HFF-Myc (cell line): ENCODE measurements at regions not wholly inside any gene's neighbourhood (a gene's known extent, or its start where the extent isn't known, plus 50 kb on each side); places are given as distances from the start of the nearest gene placed in this dataset.

Experiments
- DNase-seq: peaks from one replicate; pipeline ENCODE4 v3.0.0-alpha.2; 2011; ENCODE audit warnings: low read depth; ENCODE audit errors: extremely low read depth
- H3K4me3 ChIP-seq: replicated peaks from 2 replicates; pipeline ENCODE4 v1.5.1; 2011; ENCODE audit warnings: low read depth, mild to moderate bottlenecking, control low read depth, low read length
- TF ChIP-seq, protein P1 (sequence below): IDR thresholded peaks from 2 replicates; pipeline ENCODE4 v1.5.1; 2012; ENCODE audit warnings: mild to moderate bottlenecking, low read depth, low read length, control low read depth; ENCODE audit errors: missing control alignments

DNA sequence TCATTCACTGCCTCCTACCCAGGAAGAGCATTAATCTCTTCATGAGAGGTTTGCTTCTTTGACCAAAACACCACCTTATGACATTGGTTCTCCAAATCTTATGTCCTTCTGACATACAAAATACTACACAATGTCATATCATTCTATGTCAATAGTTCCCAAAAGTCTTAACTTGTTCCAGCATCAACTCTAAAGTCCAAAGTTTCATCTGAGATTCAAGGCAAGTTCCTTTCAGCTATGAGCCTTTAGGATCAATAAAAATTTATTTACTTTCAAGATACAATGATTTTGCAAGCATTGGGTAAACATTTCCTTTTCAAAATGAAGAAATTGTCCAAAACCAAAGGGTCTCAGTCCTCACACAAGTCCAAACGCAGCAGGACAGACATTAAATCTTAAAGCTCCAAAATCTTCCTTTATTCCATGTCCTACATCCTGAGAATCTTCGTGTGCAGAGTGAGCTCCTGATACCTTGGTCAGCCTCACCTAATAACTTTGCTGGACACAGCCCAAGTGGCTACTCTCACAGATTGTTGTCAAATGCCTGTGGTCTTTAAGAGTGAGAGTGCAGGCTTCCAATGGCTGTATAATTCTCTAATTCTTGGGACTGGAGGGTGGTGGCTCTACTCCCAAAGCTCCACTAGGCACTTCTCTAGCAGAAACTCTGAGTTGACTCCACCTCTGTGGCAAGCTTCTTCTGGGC is 1668.2 kb downstream of the HACE1 start:
- H3K4me3 ChIP-seq: no peak overlapping the region
- no peak for DNase-seq
- TF ChIP-seq, protein P1, sequence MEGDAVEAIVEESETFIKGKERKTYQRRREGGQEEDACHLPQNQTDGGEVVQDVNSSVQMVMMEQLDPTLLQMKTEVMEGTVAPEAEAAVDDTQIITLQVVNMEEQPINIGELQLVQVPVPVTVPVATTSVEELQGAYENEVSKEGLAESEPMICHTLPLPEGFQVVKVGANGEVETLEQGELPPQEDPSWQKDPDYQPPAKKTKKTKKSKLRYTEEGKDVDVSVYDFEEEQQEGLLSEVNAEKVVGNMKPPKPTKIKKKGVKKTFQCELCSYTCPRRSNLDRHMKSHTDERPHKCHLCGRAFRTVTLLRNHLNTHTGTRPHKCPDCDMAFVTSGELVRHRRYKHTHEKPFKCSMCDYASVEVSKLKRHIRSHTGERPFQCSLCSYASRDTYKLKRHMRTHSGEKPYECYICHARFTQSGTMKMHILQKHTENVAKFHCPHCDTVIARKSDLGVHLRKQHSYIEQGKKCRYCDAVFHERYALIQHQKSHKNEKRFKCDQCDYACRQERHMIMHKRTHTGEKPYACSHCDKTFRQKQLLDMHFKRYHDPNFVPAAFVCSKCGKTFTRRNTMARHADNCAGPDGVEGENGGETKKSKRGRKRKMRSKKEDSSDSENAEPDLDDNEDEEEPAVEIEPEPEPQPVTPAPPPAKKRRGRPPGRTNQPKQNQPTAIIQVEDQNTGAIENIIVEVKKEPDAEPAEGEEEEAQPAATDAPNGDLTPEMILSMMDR: no peak

DNA sequence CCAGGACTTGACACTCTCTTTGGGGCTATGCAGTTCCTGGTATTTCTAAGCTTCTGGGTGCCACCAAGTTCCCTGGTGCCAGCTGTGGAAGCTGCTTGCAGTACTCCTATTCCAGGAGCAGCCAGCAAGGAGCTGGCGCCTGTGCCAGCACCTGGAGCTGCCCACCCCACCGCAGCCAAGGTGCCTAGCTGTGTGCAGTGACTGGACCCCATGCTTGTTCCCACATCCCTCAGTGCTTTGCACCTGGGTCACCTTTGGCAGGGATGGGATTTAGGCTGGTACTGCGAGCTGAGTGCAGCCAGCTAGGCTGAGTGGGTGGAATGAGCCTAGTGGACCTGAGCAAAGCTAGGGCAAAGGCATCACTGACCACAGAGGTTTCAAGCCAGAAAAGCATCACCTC is 1674.9 kb downstream of the HACE1 start:
- TF ChIP-seq, protein P1: no peak
- H3K4me3 ChIP-seq: no peak overlapping the region
- no peak for DNase-seq

DNA sequence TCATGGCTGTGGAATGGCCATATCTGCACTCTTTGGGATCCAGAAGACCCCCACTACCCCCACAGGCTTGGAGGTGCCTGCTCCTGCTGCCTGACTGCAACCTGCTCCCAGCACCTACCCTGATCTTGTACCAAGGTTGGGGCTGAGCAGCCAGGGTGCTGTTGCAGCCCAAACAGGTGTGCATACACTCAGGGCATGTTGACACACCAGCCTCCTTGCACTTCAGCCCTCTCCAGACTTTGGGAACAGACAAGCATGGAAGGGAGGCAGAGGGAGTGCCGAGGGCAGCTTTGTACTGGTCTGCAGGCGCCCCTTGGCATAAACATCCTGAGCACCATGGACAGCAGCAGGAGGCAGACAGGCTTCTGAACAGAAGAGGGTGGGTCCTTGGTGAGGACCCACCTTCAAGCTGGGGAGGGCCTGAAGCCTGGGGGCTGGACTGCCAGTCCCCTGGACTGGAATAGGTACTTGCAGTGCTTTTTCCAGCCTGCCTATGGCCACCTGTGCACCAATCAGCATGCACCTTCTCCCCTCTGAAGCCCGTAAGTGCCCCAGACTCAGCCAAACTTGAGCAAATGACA is 1675.8 kb downstream of the HACE1 start:
- TF ChIP-seq, protein P1: no peak
- no peak for DNase-seq

DNA sequence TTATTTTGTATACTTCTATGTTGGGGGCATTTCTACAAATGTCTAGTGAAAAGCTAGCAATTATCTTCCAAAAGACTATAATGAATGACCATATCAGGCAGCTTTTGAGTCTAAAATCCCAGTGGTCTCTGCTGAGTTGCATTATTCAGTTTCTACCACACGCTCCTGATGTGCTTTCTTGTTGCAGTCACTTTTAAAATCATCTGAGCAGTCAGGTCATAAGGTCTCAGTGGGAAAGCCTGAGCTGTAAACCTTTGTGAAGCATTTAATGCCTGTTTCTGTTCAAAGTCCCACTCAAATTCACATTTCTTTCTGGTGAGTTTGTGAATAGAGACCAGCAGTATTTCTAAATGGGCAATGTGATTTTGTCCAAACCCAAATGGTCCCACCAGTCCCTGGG is 1681.5 kb downstream of the HACE1 start:
- DNase-seq: no peak
- no peak overlapping the region for H3K4me3 ChIP-seq
- TF ChIP-seq, protein P1: no peak

More for the DNA sequence above, 1675.8 kb downstream of the HACE1 start:
- H3K4me3 ChIP-seq: no peak overlapping the region

DNA sequence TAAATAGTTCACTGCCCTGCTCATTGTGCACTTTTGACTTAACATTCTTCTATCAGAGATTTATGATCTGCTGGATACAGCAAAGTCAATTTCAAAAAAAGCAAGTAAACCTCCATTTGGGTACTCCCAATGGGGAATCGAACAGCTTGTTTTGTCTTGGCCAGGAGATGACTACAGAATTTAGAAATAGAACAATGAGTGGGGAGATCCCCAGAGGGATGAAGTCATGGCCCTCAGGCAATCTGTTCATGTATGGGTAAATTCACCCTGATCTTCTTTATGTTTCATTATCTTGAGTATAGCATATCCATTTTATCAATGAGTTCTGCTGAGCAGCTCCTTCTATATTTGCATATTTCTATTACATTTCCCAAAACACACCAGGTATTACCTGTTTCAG is 1681.9 kb downstream of the HACE1 start:
- no peak overlapping the region for H3K4me3 ChIP-seq
- TF ChIP-seq, protein P1: no peak
- no peak for DNase-seq

DNA sequence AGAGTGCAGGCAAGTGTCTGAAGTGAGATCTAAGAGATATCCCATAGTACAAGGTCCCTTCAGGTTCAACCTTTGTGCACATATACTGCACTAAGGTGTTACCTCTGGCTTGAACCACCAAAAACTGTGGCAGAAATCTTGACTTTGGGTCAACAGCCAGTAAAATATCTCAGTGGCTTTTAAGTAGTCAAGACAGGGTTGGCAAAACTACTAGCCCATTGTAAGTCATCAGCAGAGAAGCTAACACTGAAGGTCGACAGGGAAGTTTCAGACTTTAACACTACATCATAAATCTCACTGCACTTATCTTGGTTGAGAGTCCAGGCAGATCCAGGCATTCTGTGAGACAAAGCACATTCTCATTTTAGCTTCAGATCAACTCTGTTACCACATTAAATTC is 1684.7 kb downstream of the HACE1 start:
- TF ChIP-seq, protein P1: no peak
- DNase-seq: no peak
- no peak overlapping the region for H3K4me3 ChIP-seq
